ENCODE measurements at regions not wholly inside any gene's neighbourhood (a gene's known extent, or its start where the extent isn't known, plus 50 kb on each side); places are given as distances from the start of the nearest gene placed in this dataset.

DNA sequence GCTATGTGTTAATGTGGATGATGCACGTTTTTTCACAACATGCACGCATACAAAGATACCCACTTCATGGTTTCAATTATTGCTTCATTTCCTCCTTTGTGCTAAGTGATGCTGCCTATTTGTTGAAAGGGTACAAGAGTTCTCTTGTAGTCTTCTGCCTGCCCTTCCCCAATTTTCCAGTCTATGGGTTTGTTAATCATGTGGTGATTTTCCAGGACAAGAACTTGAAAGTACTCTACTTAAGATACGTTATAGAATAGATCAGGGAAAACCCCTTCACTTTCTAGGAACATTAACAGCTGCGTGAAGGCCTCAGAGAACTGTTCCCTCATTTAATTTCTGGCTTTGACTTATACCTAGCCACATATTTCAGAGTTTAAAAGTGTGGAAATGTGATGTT is 52.1 kb upstream of the SLC44A3 start:
- TF ChIP-seq, protein P1, sequence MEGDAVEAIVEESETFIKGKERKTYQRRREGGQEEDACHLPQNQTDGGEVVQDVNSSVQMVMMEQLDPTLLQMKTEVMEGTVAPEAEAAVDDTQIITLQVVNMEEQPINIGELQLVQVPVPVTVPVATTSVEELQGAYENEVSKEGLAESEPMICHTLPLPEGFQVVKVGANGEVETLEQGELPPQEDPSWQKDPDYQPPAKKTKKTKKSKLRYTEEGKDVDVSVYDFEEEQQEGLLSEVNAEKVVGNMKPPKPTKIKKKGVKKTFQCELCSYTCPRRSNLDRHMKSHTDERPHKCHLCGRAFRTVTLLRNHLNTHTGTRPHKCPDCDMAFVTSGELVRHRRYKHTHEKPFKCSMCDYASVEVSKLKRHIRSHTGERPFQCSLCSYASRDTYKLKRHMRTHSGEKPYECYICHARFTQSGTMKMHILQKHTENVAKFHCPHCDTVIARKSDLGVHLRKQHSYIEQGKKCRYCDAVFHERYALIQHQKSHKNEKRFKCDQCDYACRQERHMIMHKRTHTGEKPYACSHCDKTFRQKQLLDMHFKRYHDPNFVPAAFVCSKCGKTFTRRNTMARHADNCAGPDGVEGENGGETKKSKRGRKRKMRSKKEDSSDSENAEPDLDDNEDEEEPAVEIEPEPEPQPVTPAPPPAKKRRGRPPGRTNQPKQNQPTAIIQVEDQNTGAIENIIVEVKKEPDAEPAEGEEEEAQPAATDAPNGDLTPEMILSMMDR (IDR thresholded peaks at IDR 0.05): no peak
- no peak for TF ChIP-seq ZFX (IDR thresholded peaks at IDR 0.05; ENCODE audit: borderline replicate concordance)

All from 22Rv1 (cell line).